ENCODE measurements at regions not wholly inside any gene's neighbourhood (a gene's known extent, or its start where the extent isn't known, plus 50 kb on each side); places are given as distances from the start of the nearest gene placed in this dataset.

DNA sequence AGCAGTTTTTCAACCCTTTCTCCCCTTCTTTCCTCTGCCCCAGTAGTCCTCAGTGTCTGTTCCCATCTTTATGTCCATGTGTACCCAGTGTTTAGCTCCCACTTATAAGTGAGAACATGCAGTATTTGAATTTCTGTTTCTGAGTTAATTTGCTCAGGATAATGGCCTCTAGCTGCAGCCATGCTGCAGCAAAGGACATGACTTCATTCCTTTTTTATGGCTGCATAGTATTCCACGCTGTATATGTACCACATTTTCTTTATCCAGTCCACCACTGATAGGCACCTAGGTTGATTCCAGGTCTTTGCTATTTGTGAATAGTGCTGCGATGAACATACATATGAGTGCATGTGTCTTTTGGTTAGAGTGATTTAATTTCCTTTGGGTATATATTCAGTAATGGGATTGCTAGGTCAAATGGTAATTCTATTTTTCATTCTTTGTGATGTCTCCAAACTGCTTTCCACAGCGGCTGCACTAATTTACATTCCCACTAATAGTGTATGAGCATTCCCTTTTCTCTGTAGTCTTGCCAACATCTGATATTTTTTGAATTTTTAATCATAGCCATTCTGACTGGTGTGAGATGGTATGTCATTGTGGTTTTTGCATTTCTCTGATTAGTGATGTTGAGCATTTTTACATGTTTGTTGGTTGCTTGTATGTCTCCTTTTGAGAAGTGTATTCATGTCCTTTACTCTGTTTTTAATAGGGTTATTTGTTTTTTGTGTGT is 54.6 kb upstream of the ANK2 start:
- Histone ChIP-seq H3K4me1 (replicated peaks) (no peaks in the 10 kb centered on the region), H3K27ac (no peak overlapping the region), H3K4me3 (no peak overlapping the region), H3K36me3 (no peaks in the 10 kb centered on the region), H3K27me3 (replicated peaks; ENCODE audit: insufficient read depth) (no peaks in the 10 kb centered on the region), H3K9me3 (no peaks in the 10 kb centered on the region)
- TF ChIP-seq POLR2A (IDR thresholded peaks at IDR 0.05) = no peak
- TF ChIP-seq POLR2AphosphoS5 (IDR thresholded peaks at IDR 0.05) = no peak
- TF ChIP-seq, protein P1, sequence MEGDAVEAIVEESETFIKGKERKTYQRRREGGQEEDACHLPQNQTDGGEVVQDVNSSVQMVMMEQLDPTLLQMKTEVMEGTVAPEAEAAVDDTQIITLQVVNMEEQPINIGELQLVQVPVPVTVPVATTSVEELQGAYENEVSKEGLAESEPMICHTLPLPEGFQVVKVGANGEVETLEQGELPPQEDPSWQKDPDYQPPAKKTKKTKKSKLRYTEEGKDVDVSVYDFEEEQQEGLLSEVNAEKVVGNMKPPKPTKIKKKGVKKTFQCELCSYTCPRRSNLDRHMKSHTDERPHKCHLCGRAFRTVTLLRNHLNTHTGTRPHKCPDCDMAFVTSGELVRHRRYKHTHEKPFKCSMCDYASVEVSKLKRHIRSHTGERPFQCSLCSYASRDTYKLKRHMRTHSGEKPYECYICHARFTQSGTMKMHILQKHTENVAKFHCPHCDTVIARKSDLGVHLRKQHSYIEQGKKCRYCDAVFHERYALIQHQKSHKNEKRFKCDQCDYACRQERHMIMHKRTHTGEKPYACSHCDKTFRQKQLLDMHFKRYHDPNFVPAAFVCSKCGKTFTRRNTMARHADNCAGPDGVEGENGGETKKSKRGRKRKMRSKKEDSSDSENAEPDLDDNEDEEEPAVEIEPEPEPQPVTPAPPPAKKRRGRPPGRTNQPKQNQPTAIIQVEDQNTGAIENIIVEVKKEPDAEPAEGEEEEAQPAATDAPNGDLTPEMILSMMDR (IDR thresholded peaks at IDR 0.05) = no peak
- 94% methylated on average over 3 of the region's 3 CpGs for WGBS
- no peak for DNase-seq (ENCODE audit: low spot score)
- intact Hi-C loops (cut with DNase I) = no loop called here

Small RNA genes in the stretch of these regions (small RNA-seq; reads per million reads assigned to genes)
- 0 reads per million in 2 donors for gene AC017007.1
- 0 reads per million in 2 donors for gene RF00019

Measured in prostate gland (tissue), 2 donors.